ENCODE measurements at regions not wholly inside any gene's neighbourhood (a gene's known extent, or its start where the extent isn't known, plus 50 kb on each side); places are given as distances from the start of the nearest gene placed in this dataset.

DNA sequence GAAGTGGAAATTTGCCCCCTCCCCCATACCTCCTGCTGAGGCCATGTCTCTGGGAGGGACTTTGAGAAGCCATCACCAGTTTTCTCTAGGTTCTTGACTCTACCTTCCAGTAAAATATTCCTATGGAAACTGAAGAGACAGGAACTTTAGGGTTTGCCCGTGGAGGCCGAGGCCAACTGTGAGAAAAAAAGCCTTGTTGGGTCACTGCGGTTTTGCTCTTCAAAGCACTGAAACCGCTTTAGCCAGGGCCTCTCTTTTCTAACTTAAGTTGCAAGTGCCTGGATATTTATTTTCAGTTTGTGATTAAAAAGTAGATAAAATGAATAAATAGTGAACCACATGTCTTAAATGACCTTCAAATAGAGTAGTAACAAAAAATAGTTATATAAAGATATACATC is 159.7 kb upstream of the TSC22D1 start:
- TF ChIP-seq CTCF (conservative IDR thresholded peaks at IDR 0.05; ENCODE audit: low read depth, low read length) (no peak), EZH2 (IDR thresholded peaks at IDR 0.05; ENCODE audit: borderline replicate concordance, low read depth, low read length, poor library complexity, severe bottlenecking) (no peak)
